ENCODE measurements at regions not wholly inside any gene's neighbourhood (a gene's known extent, or its start where the extent isn't known, plus 50 kb on each side); places are given as distances from the start of the nearest gene placed in this dataset.

- no peak for DNase-seq
Measured at GRCh38 chr1:30511991-30512913, 211.1 kb downstream of the MATN1 start.

GRCh38 chr1:30511563-30511962 lies 211.8 kb downstream of the MATN1 start:
- no peak for DNase-seq

GRCh38 chr1:30511106-30511505 lies 212.3 kb downstream of the MATN1 start:
- DNase-seq = no peak

- DNase-seq = no peak
Measured at GRCh38 chr1:30509670-30510069, 213.7 kb downstream of the MATN1 start.

- DNase-seq = no peak
Measured at GRCh38 chr1:30508611-30509010, 214.8 kb downstream of the MATN1 start.

- no peak for DNase-seq
Measured at GRCh38 chr1:30508175-30508448, 215.3 kb downstream of the MATN1 start.

GRCh38 chr1:30507401-30508174 lies 215.8 kb downstream of the MATN1 start:
- no peak for DNase-seq

GRCh38 chr1:30507016-30507312 lies 216.4 kb downstream of the MATN1 start:
- no peak for DNase-seq

GRCh38 chr1:30506291-30507015 lies 216.9 kb downstream of the MATN1 start:
- no peak for DNase-seq

GRCh38 chr1:30505853-30506252 lies 217.5 kb downstream of the MATN1 start:
- no peak for DNase-seq

- DNase-seq = no peak
Measured at GRCh38 chr1:30492451-30492850, 230.9 kb downstream of the MATN1 start.

GRCh38 chr1:30491831-30492230 lies 231.6 kb downstream of the MATN1 start:
- DNase-seq = no peak

- DNase-seq = no peak
Measured at GRCh38 chr1:30490554-30491053, 232.8 kb downstream of the MATN1 start.

- no peak for DNase-seq
Measured at GRCh38 chr1:30489737-30490389, 233.5 kb downstream of the MATN1 start.

GRCh38 chr1:30488324-30488913 lies 235.0 kb downstream of the MATN1 start:
- no peak for DNase-seq

GRCh38 chr1:30487042-30487441 lies 236.3 kb downstream of the MATN1 start:
- DNase-seq = no peak

GRCh38 chr1:30485072-30485471 lies 238.3 kb downstream of the MATN1 start:
- no peak for DNase-seq

GRCh38 chr1:30484668-30485067 lies 238.7 kb downstream of the MATN1 start:
- no peak for DNase-seq

GRCh38 chr1:30479575-30479974 lies 243.8 kb downstream of the MATN1 start:
- no peak for DNase-seq

- DNase-seq = no peak
Measured at GRCh38 chr1:30478799-30479563, 244.4 kb downstream of the MATN1 start.

- DNase-seq = no peak
Measured at GRCh38 chr1:30478283-30478682, 245.1 kb downstream of the MATN1 start.

- no peak for DNase-seq
Measured at GRCh38 chr1:30477588-30477987, 245.8 kb downstream of the MATN1 start.
